Mesothelial cell of epicardium (in vitro differentiated cells): ENCODE measurements at regions not wholly inside any gene's neighbourhood (a gene's known extent, or its start where the extent isn't known, plus 50 kb on each side); places are given as distances from the start of the nearest gene placed in this dataset.

Source experiments
- DNase-seq, 2 experiments: peaks; one replicate each; pipeline ENCODE4 v3.0.0; 2021; ENCODE audit warnings: low spot score in 2 of 2; ENCODE audit not compliant: unreplicated experiment in 2 of 2
- H3K27ac Mint-ChIP-seq: 2 replicates; pipeline ENCODE4 v1.8.0; 2021; ENCODE audit warnings: mixed read lengths
- H3K27me3 Mint-ChIP-seq: 2 replicates; pipeline ENCODE4 v1.8.0; 2021; ENCODE audit warnings: low read depth, mixed read lengths
- H3K36me3 Mint-ChIP-seq: 2 replicates; pipeline ENCODE4 v1.8.0; 2021; ENCODE audit warnings: mixed read lengths
- H3K4me1 Mint-ChIP-seq: 2 replicates; pipeline ENCODE4 v1.8.0; 2021; ENCODE audit warnings: mixed read lengths
- H3K4me3 Mint-ChIP-seq: 2 replicates; pipeline ENCODE4 v1.8.0; 2021; ENCODE audit warnings: mild to moderate bottlenecking, moderate library complexity, mixed read lengths
- H3K9me3 Mint-ChIP-seq: 2 replicates; pipeline ENCODE4 v1.8.0; 2021; ENCODE audit warnings: mixed read lengths
- CTCF ChIP-seq: fragments of 200-600 bp; sonication (generic); IDR thresholded peaks from one replicate; pipeline ENCODE4 v1.5.0; 2021; ENCODE audit warnings: antibody characterized with exemption; ENCODE audit not compliant: unreplicated experiment

GRCh38 chr6:882084-882598, 189.2 kb upstream of the EXOC2 start:
- no peak overlapping the region for H3K27ac Mint-ChIP-seq
- no peak for DNase-seq
- no peaks in the 10 kb centered on the region for H3K9me3 Mint-ChIP-seq
- H3K4me1 Mint-ChIP-seq, result no peaks in the 10 kb centered on the region
- no peak for TF ChIP-seq CTCF
- no peak overlapping the region for H3K4me3 Mint-ChIP-seq
- peaks cover 44% of the 10 kb centered on the region for H3K27me3 Mint-ChIP-seq
- no peaks in the 10 kb centered on the region for H3K36me3 Mint-ChIP-seq

GRCh38 chr6:878179-878578, 185.2 kb upstream of the EXOC2 start:
- no peaks in the 10 kb centered on the region for H3K36me3 Mint-ChIP-seq

GRCh38 chr6:875012-875411, 182.1 kb upstream of the EXOC2 start:
- Mint-ChIP-seq H3K27me3 (peaks cover 46% of the 10 kb centered on the region), H3K27ac (no peak overlapping the region), H3K36me3 (no peaks in the 10 kb centered on the region), H3K9me3 (no peaks in the 10 kb centered on the region), H3K4me3 (no peak overlapping the region), H3K4me1 (no peaks in the 10 kb centered on the region)
- no peak for TF ChIP-seq CTCF
- no peak for DNase-seq

More at GRCh38 chr6:878179-878578, 185.2 kb upstream of the EXOC2 start:
- no peak for TF ChIP-seq CTCF
- no peaks in the 10 kb centered on the region for H3K9me3 Mint-ChIP-seq
- no peak overlapping the region for H3K4me3 Mint-ChIP-seq
- no peak overlapping the region for H3K27ac Mint-ChIP-seq
- H3K4me1 Mint-ChIP-seq, result no peaks in the 10 kb centered on the region
- peaks cover 45% of the 10 kb centered on the region for H3K27me3 Mint-ChIP-seq
- no peak for DNase-seq

- no peaks in the 10 kb centered on the region for H3K9me3 Mint-ChIP-seq
- peaks cover 35% of the 10 kb centered on the region for H3K27me3 Mint-ChIP-seq
- H3K4me3 Mint-ChIP-seq, result no peak overlapping the region
- no peak for TF ChIP-seq CTCF
- H3K27ac Mint-ChIP-seq, result no peak overlapping the region
- DNase-seq, result no peak
- H3K36me3 Mint-ChIP-seq, result no peaks in the 10 kb centered on the region
- no peaks in the 10 kb centered on the region for H3K4me1 Mint-ChIP-seq
Measured at GRCh38 chr6:872570-873125, 179.7 kb upstream of the EXOC2 start.

- H3K27ac Mint-ChIP-seq, result no peak overlapping the region
- no peak for TF ChIP-seq CTCF
- no peaks in the 10 kb centered on the region for H3K9me3 Mint-ChIP-seq
- no peaks in the 10 kb centered on the region for H3K4me1 Mint-ChIP-seq
- H3K27me3 Mint-ChIP-seq, result peaks cover 26% of the 10 kb centered on the region
- no peaks in the 10 kb centered on the region for H3K36me3 Mint-ChIP-seq
- H3K4me3 Mint-ChIP-seq, result no peak overlapping the region
- DNase-seq, result no peak
Measured at GRCh38 chr6:871503-871902, 178.6 kb upstream of the EXOC2 start.

GRCh38 chr6:870096-870495, 177.2 kb upstream of the EXOC2 start:
- DNase-seq, result no peak
- Mint-ChIP-seq H3K27ac (no peak overlapping the region), H3K9me3 (no peaks in the 10 kb centered on the region), H3K4me1 (no peaks in the 10 kb centered on the region), H3K27me3 (peaks cover 22% of the 10 kb centered on the region), H3K4me3 (no peak overlapping the region), H3K36me3 (no peaks in the 10 kb centered on the region)
- TF ChIP-seq CTCF, result no peak
